Stimulated activated CD8-positive, alpha-beta memory T cell treated with anti-CD3 and anti-CD28 coated beads, Interleukin-4, amount 100 ng/mL, for 4 hours (primary cell): ENCODE measurements at regions not wholly inside any gene's neighbourhood (a gene's known extent, or its start where the extent isn't known, plus 50 kb on each side); places are given as distances from the start of the nearest gene placed in this dataset.
"Not testable (repeated sequence)": the region's sequence is repeated elsewhere in the genome, so short reads cannot be mapped to it uniquely, and the experiment has no call there.

ENCODE experiments used
- DNase-seq, 2 donors: peaks; one replicate each; pipeline ENCODE4 v3.0.0-alpha.2; 2020; ENCODE audit warnings: low read depth in 2 of 2, low spot score in 1 of 2

- DNase-seq, result no peak
Observed at GRCh38 chr20:12718619-12719018, 290.2 kb upstream of the SPTLC3 start.

- no peak for DNase-seq
Observed at GRCh38 chr20:12721636-12722035, 287.1 kb upstream of the SPTLC3 start.

GRCh38 chr20:12722091-12722490, 286.7 kb upstream of the SPTLC3 start:
- DNase-seq, result no peak

- no peak for DNase-seq
Observed at GRCh38 chr20:12723811-12724210, 285.0 kb upstream of the SPTLC3 start.

- no peak for DNase-seq
Observed at GRCh38 chr20:12728782-12729181, 280.0 kb upstream of the SPTLC3 start.

- no peak for DNase-seq
Observed at GRCh38 chr20:12729326-12729725, 279.4 kb upstream of the SPTLC3 start.

GRCh38 chr20:12733811-12734210, 275.0 kb upstream of the SPTLC3 start:
- no peak for DNase-seq

- DNase-seq, result no peak
Observed at GRCh38 chr20:12737497-12737896, 271.3 kb upstream of the SPTLC3 start.

- DNase-seq, result no peak
Observed at GRCh38 chr20:12737900-12738299, 270.9 kb upstream of the SPTLC3 start.

- no peak for DNase-seq
Observed at GRCh38 chr20:12740647-12741046, 268.1 kb upstream of the SPTLC3 start.

- DNase-seq, result no peak
Observed at GRCh38 chr20:12744037-12744436, 264.7 kb upstream of the SPTLC3 start.

- DNase-seq, result no peak
Observed at GRCh38 chr20:12748359-12748994, 260.3 kb upstream of the SPTLC3 start.

GRCh38 chr20:12750221-12750620, 258.6 kb upstream of the SPTLC3 start:
- DNase-seq, result no peak

- DNase-seq, result not testable (repeated sequence)
Observed at GRCh38 chr20:12752900-12753693, 255.7 kb upstream of the SPTLC3 start.

- not testable (repeated sequence) for DNase-seq
Observed at GRCh38 chr20:12753742-12754141, 255.0 kb upstream of the SPTLC3 start.

- DNase-seq, result not testable (repeated sequence)
Observed at GRCh38 chr20:12759493-12759892, 249.3 kb upstream of the SPTLC3 start.

GRCh38 chr20:12762725-12763124, 246.0 kb upstream of the SPTLC3 start:
- no peak for DNase-seq

GRCh38 chr20:12763406-12763805, 245.4 kb upstream of the SPTLC3 start:
- no peak for DNase-seq

- DNase-seq, result no peak
Observed at GRCh38 chr20:12764053-12764452, 244.7 kb upstream of the SPTLC3 start.

- DNase-seq, result no peak
Observed at GRCh38 chr20:12764851-12765250, 243.9 kb upstream of the SPTLC3 start.

GRCh38 chr20:12773936-12774335, 234.8 kb upstream of the SPTLC3 start:
- no peak for DNase-seq

GRCh38 chr20:12775041-12775440, 233.7 kb upstream of the SPTLC3 start:
- no peak for DNase-seq

- DNase-seq, result no peak
Observed at GRCh38 chr20:12777016-12777415, 231.8 kb upstream of the SPTLC3 start.
